Spleen (tissue), 7 donors: ENCODE measurements at regions not wholly inside any gene's neighbourhood (a gene's known extent, or its start where the extent isn't known, plus 50 kb on each side); places are given as distances from the start of the nearest gene placed in this dataset.

Experiments
- POLR2A ChIP-seq, 3 donors: fragments of 450-650 bp; IDR thresholded peaks; one replicate each; pipeline ENCODE4 v1.5.1; 2017; ENCODE audit warnings: antibody characterized with exemption in 3 of 3, mild to moderate bottlenecking in 1 of 3
- TF ChIP-seq, protein P1 (sequence below), 11 experiments: fragments of 200-600 bp in 7 of 11; fragments of 450-650 bp in 4 of 11; sonication (generic) in 4 of 11; IDR thresholded peaks in 8 of 11; conservative IDR thresholded peaks in 3 of 11; 1 replicate in 7 of 11; 2 replicates in 4 of 11; pipeline versions ENCODE4 v1.4.0 to v1.8.0; 2016 to 2021; ENCODE audit warnings: antibody characterized with exemption in 11 of 11, inconsistent platforms in 4 of 11, mild to moderate bottlenecking in 1 of 11
- donor health status: DM: no; HTN: no; CAD: no; lungs with moderate emphysema.
- donor health status: DM: no; HTN: no; CAD: no.
- donor health status: DM: no; HTN: no; CAD: no.

- TF ChIP-seq, protein P1, sequence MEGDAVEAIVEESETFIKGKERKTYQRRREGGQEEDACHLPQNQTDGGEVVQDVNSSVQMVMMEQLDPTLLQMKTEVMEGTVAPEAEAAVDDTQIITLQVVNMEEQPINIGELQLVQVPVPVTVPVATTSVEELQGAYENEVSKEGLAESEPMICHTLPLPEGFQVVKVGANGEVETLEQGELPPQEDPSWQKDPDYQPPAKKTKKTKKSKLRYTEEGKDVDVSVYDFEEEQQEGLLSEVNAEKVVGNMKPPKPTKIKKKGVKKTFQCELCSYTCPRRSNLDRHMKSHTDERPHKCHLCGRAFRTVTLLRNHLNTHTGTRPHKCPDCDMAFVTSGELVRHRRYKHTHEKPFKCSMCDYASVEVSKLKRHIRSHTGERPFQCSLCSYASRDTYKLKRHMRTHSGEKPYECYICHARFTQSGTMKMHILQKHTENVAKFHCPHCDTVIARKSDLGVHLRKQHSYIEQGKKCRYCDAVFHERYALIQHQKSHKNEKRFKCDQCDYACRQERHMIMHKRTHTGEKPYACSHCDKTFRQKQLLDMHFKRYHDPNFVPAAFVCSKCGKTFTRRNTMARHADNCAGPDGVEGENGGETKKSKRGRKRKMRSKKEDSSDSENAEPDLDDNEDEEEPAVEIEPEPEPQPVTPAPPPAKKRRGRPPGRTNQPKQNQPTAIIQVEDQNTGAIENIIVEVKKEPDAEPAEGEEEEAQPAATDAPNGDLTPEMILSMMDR (IDR thresholded peaks at IDR 0.05 in 8 of 11, conservative IDR thresholded peaks at IDR 0.05 in 3 of 11), result no peak
- TF ChIP-seq POLR2A (IDR thresholded peaks at IDR 0.05), result no peak
These were observed 80.4 kb upstream of the RIPOR2 start for GRCh38 chr6:25016014-25016720.
